Activated T-helper 17 cell treated with anti-CD3 and anti-CD28 coated beads, Interleukin-2, amount 50 U/mL, for 72 hours (primary cell): ENCODE measurements at regions not wholly inside any gene's neighbourhood (a gene's known extent, or its start where the extent isn't known, plus 50 kb on each side); places are given as distances from the start of the nearest gene placed in this dataset.
"Not testable (repeated sequence)": the region's sequence is repeated elsewhere in the genome, so short reads cannot be mapped to it uniquely, and the experiment has no call there.

Source experiments
- ATAC-seq: fragments of 150-1000 bp; cut with Tn5 transposase; replicated peaks from 2 replicates; pipeline ENCODE4 v1.10.0; 2021; ENCODE audit warnings: mild to moderate bottlenecking, moderate library complexity
- H3K27ac Mint-ChIP-seq: one replicate; pipeline ENCODE4 v1.8.0; 2022; ENCODE audit warnings: mixed read lengths
- H3K27me3 Mint-ChIP-seq: one replicate; pipeline ENCODE4 v1.8.0; 2022; ENCODE audit warnings: mixed read lengths
- H3K36me3 Mint-ChIP-seq: one replicate; pipeline ENCODE4 v1.8.0; 2022; ENCODE audit warnings: low read depth, mild to moderate bottlenecking, mixed read lengths
- H3K4me1 Mint-ChIP-seq: one replicate; pipeline ENCODE4 v1.8.0; 2022; ENCODE audit warnings: mixed read lengths
- H3K4me3 Mint-ChIP-seq: one replicate; pipeline ENCODE4 v1.8.0; 2022; ENCODE audit warnings: mild to moderate bottlenecking, mixed read lengths
- H3K9me3 Mint-ChIP-seq: one replicate; pipeline ENCODE4 v1.8.0; 2022; ENCODE audit warnings: mixed read lengths

- not testable (repeated sequence) for ATAC-seq, H3K9me3 Mint-ChIP-seq, H3K4me1 Mint-ChIP-seq, H3K4me3 Mint-ChIP-seq, H3K27ac Mint-ChIP-seq, H3K27me3 Mint-ChIP-seq, H3K36me3 Mint-ChIP-seq
These were observed 83.2 kb downstream of the POTEB3 start for GRCh38 chr15:21357056-21357455.

GRCh38 chr15:21355944-21356343 lies 84.4 kb downstream of the POTEB3 start:
- not testable (repeated sequence) for H3K27me3 Mint-ChIP-seq, H3K36me3 Mint-ChIP-seq, H3K27ac Mint-ChIP-seq, ATAC-seq, H3K4me3 Mint-ChIP-seq, H3K9me3 Mint-ChIP-seq, H3K4me1 Mint-ChIP-seq

GRCh38 chr15:21354597-21354996 lies 85.7 kb downstream of the POTEB3 start:
- H3K36me3 Mint-ChIP-seq, H3K4me1 Mint-ChIP-seq, H3K4me3 Mint-ChIP-seq, ATAC-seq, H3K27me3 Mint-ChIP-seq, H3K9me3 Mint-ChIP-seq, H3K27ac Mint-ChIP-seq: not testable (repeated sequence)

GRCh38 chr15:21352670-21353318 lies 87.5 kb downstream of the POTEB3 start:
- not testable (repeated sequence) for ATAC-seq, H3K27me3 Mint-ChIP-seq, H3K36me3 Mint-ChIP-seq, H3K4me3 Mint-ChIP-seq, H3K4me1 Mint-ChIP-seq, H3K9me3 Mint-ChIP-seq, H3K27ac Mint-ChIP-seq

- not testable (repeated sequence) for H3K36me3 Mint-ChIP-seq, H3K27ac Mint-ChIP-seq, H3K9me3 Mint-ChIP-seq, H3K27me3 Mint-ChIP-seq, H3K4me3 Mint-ChIP-seq, ATAC-seq, H3K4me1 Mint-ChIP-seq
These were observed 95.3 kb downstream of the POTEB3 start for GRCh38 chr15:21344960-21345359.

GRCh38 chr15:21344500-21344899 lies 95.8 kb downstream of the POTEB3 start:
- ATAC-seq, H3K9me3 Mint-ChIP-seq, H3K27me3 Mint-ChIP-seq, H3K4me3 Mint-ChIP-seq, H3K4me1 Mint-ChIP-seq, H3K27ac Mint-ChIP-seq, H3K36me3 Mint-ChIP-seq: not testable (repeated sequence)

GRCh38 chr15:21337028-21337427 lies 103.3 kb downstream of the POTEB3 start:
- H3K9me3 Mint-ChIP-seq, H3K4me3 Mint-ChIP-seq, H3K27me3 Mint-ChIP-seq, H3K36me3 Mint-ChIP-seq, H3K27ac Mint-ChIP-seq, H3K4me1 Mint-ChIP-seq, ATAC-seq: not testable (repeated sequence)

GRCh38 chr15:21324720-21325460 lies 115.4 kb downstream of the POTEB3 start:
- not testable (repeated sequence) for H3K27me3 Mint-ChIP-seq, H3K27ac Mint-ChIP-seq, H3K4me3 Mint-ChIP-seq, H3K4me1 Mint-ChIP-seq, H3K36me3 Mint-ChIP-seq, H3K9me3 Mint-ChIP-seq
- peak; percentile 43 for ATAC-seq

- not testable (repeated sequence) for H3K27me3 Mint-ChIP-seq, H3K36me3 Mint-ChIP-seq, H3K27ac Mint-ChIP-seq, H3K4me1 Mint-ChIP-seq, H3K9me3 Mint-ChIP-seq, H3K4me3 Mint-ChIP-seq
- peak; percentile 76 for ATAC-seq
These were observed 155.9 kb downstream of the POTEB3 start for GRCh38 chr15:21284353-21284752.

- not testable (repeated sequence) for H3K27ac Mint-ChIP-seq, H3K9me3 Mint-ChIP-seq, H3K36me3 Mint-ChIP-seq, H3K4me3 Mint-ChIP-seq, H3K4me1 Mint-ChIP-seq, H3K27me3 Mint-ChIP-seq
- peak; percentile 51 for ATAC-seq
These were observed 157.1 kb downstream of the POTEB3 start for GRCh38 chr15:21283210-21283609.

- H3K9me3 Mint-ChIP-seq, H3K4me3 Mint-ChIP-seq, H3K36me3 Mint-ChIP-seq, H3K27ac Mint-ChIP-seq, H3K4me1 Mint-ChIP-seq, H3K27me3 Mint-ChIP-seq, ATAC-seq: not testable (repeated sequence)
These were observed 160.0 kb downstream of the POTEB3 start for GRCh38 chr15:21280272-21280671.

GRCh38 chr15:21272176-21272982 lies 167.9 kb downstream of the POTEB3 start:
- not testable (repeated sequence) for H3K36me3 Mint-ChIP-seq, H3K4me1 Mint-ChIP-seq, H3K27ac Mint-ChIP-seq, H3K9me3 Mint-ChIP-seq, H3K4me3 Mint-ChIP-seq
- peak; percentile 62 for ATAC-seq
- peaks cover 15% of the 10 kb centered on the region for H3K27me3 Mint-ChIP-seq

- H3K4me1 Mint-ChIP-seq: peaks cover 5% of the 10 kb centered on the region
- no peak for ATAC-seq
- no peaks in the 10 kb centered on the region for H3K36me3 Mint-ChIP-seq
- H3K27ac Mint-ChIP-seq: no peak overlapping the region
- H3K4me3 Mint-ChIP-seq: no peak overlapping the region
- peaks cover 15% of the 10 kb centered on the region for H3K27me3 Mint-ChIP-seq
- no peaks in the 10 kb centered on the region for H3K9me3 Mint-ChIP-seq
These were observed 168.7 kb downstream of the POTEB3 start for GRCh38 chr15:21271566-21271965.

- no peaks in the 10 kb centered on the region for H3K36me3 Mint-ChIP-seq
- peaks cover 15% of the 10 kb centered on the region for H3K27me3 Mint-ChIP-seq
- no peaks in the 10 kb centered on the region for H3K9me3 Mint-ChIP-seq
- peaks cover 5% of the 10 kb centered on the region for H3K4me1 Mint-ChIP-seq
- no peak for ATAC-seq
- H3K4me3 Mint-ChIP-seq: no peak overlapping the region
- no peak overlapping the region for H3K27ac Mint-ChIP-seq
These were observed 169.8 kb downstream of the POTEB3 start for GRCh38 chr15:21270474-21270873.

- H3K4me3 Mint-ChIP-seq, ATAC-seq, H3K9me3 Mint-ChIP-seq, H3K27ac Mint-ChIP-seq, H3K4me1 Mint-ChIP-seq, H3K36me3 Mint-ChIP-seq: not testable (repeated sequence)
- peaks cover 15% of the 10 kb centered on the region for H3K27me3 Mint-ChIP-seq
These were observed 170.6 kb downstream of the POTEB3 start for GRCh38 chr15:21269673-21270072.
